ENCODE measurements at regions not wholly inside any gene's neighbourhood (a gene's known extent, or its start where the extent isn't known, plus 50 kb on each side); places are given as distances from the start of the nearest gene placed in this dataset.
"Not testable (repeated sequence)": the region's sequence is repeated elsewhere in the genome, so short reads cannot be mapped to it uniquely, and the experiment has no call there.

GRCh38 chr15:60259469-60259868, 138.3 kb downstream of the ANXA2 start:
- DNase-seq (ENCODE audit: low spot score), result no peak

GRCh38 chr15:60264088-60264487, 133.7 kb downstream of the ANXA2 start:
- DNase-seq (ENCODE audit: low spot score), result no peak

GRCh38 chr15:60264566-60264965, 133.2 kb downstream of the ANXA2 start:
- no peak for DNase-seq (ENCODE audit: low spot score)

- DNase-seq (ENCODE audit: low spot score), result no peak
Measured at GRCh38 chr15:60265057-60265456, 132.7 kb downstream of the ANXA2 start.

GRCh38 chr15:60272623-60273022, 125.2 kb downstream of the ANXA2 start:
- DNase-seq (ENCODE audit: low spot score), result no peak

- no peak for DNase-seq (ENCODE audit: low spot score)
Measured at GRCh38 chr15:60275624-60276023, 122.2 kb downstream of the ANXA2 start.

- DNase-seq (ENCODE audit: low spot score), result no peak
Measured at GRCh38 chr15:60278879-60279278, 118.9 kb downstream of the ANXA2 start.

GRCh38 chr15:60280259-60280658, 117.5 kb downstream of the ANXA2 start:
- DNase-seq (ENCODE audit: low spot score), result no peak

- no peak for DNase-seq (ENCODE audit: low spot score)
Measured at GRCh38 chr15:60283936-60284335, 113.8 kb downstream of the ANXA2 start.

GRCh38 chr15:60295901-60296300, 101.9 kb downstream of the ANXA2 start:
- not testable (repeated sequence) for DNase-seq (ENCODE audit: low spot score)

- DNase-seq (ENCODE audit: low spot score), result no peak
Measured at GRCh38 chr15:60297047-60297446, 100.7 kb downstream of the ANXA2 start.

All from cerebellar cortex (tissue), 1 donor.